ENCODE measurements at regions not wholly inside any gene's neighbourhood (a gene's known extent, or its start where the extent isn't known, plus 50 kb on each side); places are given as distances from the start of the nearest gene placed in this dataset.

DNA sequence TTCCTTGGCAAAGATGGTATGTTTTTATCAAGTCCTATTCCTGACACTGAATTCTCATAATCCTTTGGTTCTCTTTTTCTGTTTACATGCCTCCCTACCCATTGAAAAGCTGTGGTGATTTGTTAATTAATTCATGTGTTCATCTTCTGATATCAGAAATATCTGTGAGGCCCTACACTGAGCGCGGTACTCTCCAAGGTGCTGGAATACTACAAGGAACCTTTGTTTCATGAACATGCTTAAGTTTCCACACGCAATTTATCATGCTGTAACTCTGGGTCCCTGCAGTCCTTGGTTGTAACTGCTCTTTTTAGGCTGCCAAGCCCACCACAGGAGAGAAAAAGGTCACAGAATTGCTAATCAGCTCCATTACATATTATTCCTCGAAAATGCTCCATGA lies 331.8 kb downstream of the FAT3 start:
- H3K79me2 ChIP-seq (ENCODE audit: insufficient read depth, low read depth), result no peaks in the 10 kb centered on the region
- H3K27me3 ChIP-seq (ENCODE audit: insufficient read depth, low read depth), result no peaks in the 10 kb centered on the region
- H3K9ac ChIP-seq, result no peak overlapping the region
- no peak overlapping the region for H3K4me3 ChIP-seq (IDR thresholded peaks at IDR 0.05; ENCODE audit: insufficient read depth, low read depth, low read length)
- no peaks in the 10 kb centered on the region for H3K4me1 ChIP-seq (ENCODE audit: low read depth, poor library complexity, severe bottlenecking)
- no peak overlapping the region for H3K27ac ChIP-seq
- no peaks in the 10 kb centered on the region for H4K20me1 ChIP-seq (ENCODE audit: insufficient read depth)
- H3K4me2 ChIP-seq, result no peak overlapping the region
- no peak overlapping the region for H2AFZ ChIP-seq (ENCODE audit: low read depth)
- no peaks in the 10 kb centered on the region for H3K36me3 ChIP-seq (ENCODE audit: insufficient read depth)
- TF ChIP-seq, protein P1, sequence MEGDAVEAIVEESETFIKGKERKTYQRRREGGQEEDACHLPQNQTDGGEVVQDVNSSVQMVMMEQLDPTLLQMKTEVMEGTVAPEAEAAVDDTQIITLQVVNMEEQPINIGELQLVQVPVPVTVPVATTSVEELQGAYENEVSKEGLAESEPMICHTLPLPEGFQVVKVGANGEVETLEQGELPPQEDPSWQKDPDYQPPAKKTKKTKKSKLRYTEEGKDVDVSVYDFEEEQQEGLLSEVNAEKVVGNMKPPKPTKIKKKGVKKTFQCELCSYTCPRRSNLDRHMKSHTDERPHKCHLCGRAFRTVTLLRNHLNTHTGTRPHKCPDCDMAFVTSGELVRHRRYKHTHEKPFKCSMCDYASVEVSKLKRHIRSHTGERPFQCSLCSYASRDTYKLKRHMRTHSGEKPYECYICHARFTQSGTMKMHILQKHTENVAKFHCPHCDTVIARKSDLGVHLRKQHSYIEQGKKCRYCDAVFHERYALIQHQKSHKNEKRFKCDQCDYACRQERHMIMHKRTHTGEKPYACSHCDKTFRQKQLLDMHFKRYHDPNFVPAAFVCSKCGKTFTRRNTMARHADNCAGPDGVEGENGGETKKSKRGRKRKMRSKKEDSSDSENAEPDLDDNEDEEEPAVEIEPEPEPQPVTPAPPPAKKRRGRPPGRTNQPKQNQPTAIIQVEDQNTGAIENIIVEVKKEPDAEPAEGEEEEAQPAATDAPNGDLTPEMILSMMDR (conservative IDR thresholded peaks at IDR 0.05; ENCODE audit: low read depth, low read length), result no peak

DNA sequence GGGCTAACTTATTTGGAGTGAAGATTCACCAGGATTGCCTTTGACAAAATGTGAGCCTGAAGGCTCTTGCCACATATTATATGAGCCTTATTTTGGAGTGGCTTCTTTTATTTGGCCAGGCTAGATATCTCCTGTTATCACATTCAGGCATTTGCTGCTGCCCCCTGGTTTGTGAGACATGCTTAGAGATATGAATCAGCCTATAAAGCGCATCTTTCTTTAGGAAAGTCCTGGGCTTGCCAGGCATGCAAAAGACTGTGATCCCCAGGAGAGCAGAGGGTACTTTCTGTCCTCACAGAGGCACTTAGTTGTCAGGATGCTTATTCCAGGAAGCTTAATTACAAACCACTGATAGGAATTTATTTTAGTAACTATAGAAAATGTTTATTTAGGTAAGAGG lies 333.3 kb downstream of the FAT3 start:
- Histone ChIP-seq H3K9ac (no peak overlapping the region), H3K27me3 (ENCODE audit: insufficient read depth, low read depth) (no peaks in the 10 kb centered on the region), H4K20me1 (ENCODE audit: insufficient read depth) (no peaks in the 10 kb centered on the region), H3K27ac (no peak overlapping the region), H3K36me3 (ENCODE audit: insufficient read depth) (no peaks in the 10 kb centered on the region), H3K4me1 (ENCODE audit: low read depth, poor library complexity, severe bottlenecking) (no peaks in the 10 kb centered on the region), H3K79me2 (ENCODE audit: insufficient read depth, low read depth) (no peaks in the 10 kb centered on the region), H3K4me2 (no peak overlapping the region), H3K4me3 (IDR thresholded peaks at IDR 0.05; ENCODE audit: insufficient read depth, low read depth, low read length) (no peak overlapping the region), H2AFZ (ENCODE audit: low read depth) (no peak overlapping the region)
- TF ChIP-seq, protein P1 (conservative IDR thresholded peaks at IDR 0.05; ENCODE audit: low read depth, low read length), result no peak

DNA sequence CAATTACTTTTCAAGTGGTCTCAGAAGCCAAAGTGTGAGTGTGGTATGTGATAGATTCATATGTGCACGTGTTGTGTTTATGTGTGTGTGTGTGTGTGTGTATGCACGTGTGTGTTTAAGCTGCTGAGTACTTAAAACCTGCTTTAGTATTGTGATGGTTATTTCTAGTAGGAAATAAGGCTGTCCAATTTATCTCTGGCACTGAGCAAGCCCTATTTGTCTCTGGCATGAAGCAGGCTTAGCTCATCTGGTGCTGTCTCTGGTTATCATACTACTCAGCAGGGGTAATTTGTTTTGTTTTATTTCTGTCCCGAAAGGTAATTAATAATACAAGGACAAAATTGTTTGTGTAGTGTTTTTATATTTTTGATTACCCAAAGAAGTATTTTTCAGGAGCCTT lies 333.7 kb downstream of the FAT3 start:
- H3K9ac ChIP-seq, result no peak overlapping the region
- H3K4me1 ChIP-seq (ENCODE audit: low read depth, poor library complexity, severe bottlenecking), result no peaks in the 10 kb centered on the region
- H2AFZ ChIP-seq (ENCODE audit: low read depth), result no peak overlapping the region
- H3K4me3 ChIP-seq (IDR thresholded peaks at IDR 0.05; ENCODE audit: insufficient read depth, low read depth, low read length), result no peak overlapping the region
- H3K36me3 ChIP-seq (ENCODE audit: insufficient read depth), result no peaks in the 10 kb centered on the region
- no peaks in the 10 kb centered on the region for H3K27me3 ChIP-seq (ENCODE audit: insufficient read depth, low read depth)
- TF ChIP-seq, protein P1 (conservative IDR thresholded peaks at IDR 0.05; ENCODE audit: low read depth, low read length), result no peak
- H3K79me2 ChIP-seq (ENCODE audit: insufficient read depth, low read depth), result no peaks in the 10 kb centered on the region
- no peaks in the 10 kb centered on the region for H4K20me1 ChIP-seq (ENCODE audit: insufficient read depth)
- H3K27ac ChIP-seq, result no peak overlapping the region
- no peak overlapping the region for H3K4me2 ChIP-seq

DNA sequence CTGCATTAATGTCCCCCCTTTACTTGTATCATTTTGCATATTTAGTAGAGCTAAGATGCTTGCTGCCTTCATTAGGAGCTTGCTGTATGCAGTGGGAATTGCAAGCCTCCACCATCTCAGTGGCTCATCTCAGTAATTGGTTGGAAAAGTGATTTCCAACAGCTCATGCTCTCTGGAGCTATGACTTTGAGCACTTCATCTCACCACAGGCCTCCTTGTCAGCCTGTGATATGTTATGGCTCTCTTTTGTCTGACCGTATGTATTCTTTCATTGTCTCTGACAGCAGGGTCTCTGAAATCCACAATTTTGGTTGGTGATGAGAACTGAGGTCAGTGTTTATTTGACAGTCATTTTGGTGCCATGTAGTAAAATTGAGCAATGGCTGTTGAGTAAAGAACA lies 345.1 kb downstream of the FAT3 start:
- H3K4me2 ChIP-seq, result no peak overlapping the region
- no peak overlapping the region for H3K27ac ChIP-seq
- no peaks in the 10 kb centered on the region for H3K36me3 ChIP-seq (ENCODE audit: insufficient read depth)
- H3K9ac ChIP-seq, result no peak overlapping the region
- no peaks in the 10 kb centered on the region for H3K27me3 ChIP-seq (ENCODE audit: insufficient read depth, low read depth)
- H2AFZ ChIP-seq (ENCODE audit: low read depth), result no peak overlapping the region
- TF ChIP-seq, protein P1 (conservative IDR thresholded peaks at IDR 0.05; ENCODE audit: low read depth, low read length), result no peak
- H3K4me3 ChIP-seq (IDR thresholded peaks at IDR 0.05; ENCODE audit: insufficient read depth, low read depth, low read length), result no peak overlapping the region
- no peaks in the 10 kb centered on the region for H3K79me2 ChIP-seq (ENCODE audit: insufficient read depth, low read depth)
- H4K20me1 ChIP-seq (ENCODE audit: insufficient read depth), result no peaks in the 10 kb centered on the region
- no peaks in the 10 kb centered on the region for H3K4me1 ChIP-seq (ENCODE audit: low read depth, poor library complexity, severe bottlenecking)

DNA sequence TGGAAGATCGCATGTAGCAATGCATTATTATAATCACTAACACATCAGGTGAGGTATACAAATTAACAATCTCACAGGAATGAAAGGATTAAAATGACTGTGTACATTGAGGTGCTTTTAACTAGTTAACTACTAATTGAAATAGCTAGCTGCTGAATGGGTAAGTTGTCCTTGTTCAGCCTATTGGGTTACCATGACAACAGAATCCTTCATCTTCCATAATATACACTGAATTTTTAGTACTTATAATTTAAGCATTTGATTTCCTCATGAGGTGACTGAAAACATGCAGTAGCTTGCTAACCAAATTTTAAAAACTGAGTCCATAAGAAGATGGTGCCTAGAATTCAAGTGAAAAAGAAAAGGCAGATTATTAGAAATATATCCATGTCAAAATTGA lies 347.9 kb downstream of the FAT3 start:
- Histone ChIP-seq H3K4me1 (ENCODE audit: low read depth, poor library complexity, severe bottlenecking) (no peaks in the 10 kb centered on the region), H3K27me3 (ENCODE audit: insufficient read depth, low read depth) (no peaks in the 10 kb centered on the region), H3K79me2 (ENCODE audit: insufficient read depth, low read depth) (no peaks in the 10 kb centered on the region), H3K4me2 (no peak overlapping the region), H3K27ac (no peak overlapping the region), H2AFZ (ENCODE audit: low read depth) (no peak overlapping the region), H3K36me3 (ENCODE audit: insufficient read depth) (no peaks in the 10 kb centered on the region), H3K9ac (no peak overlapping the region), H3K4me3 (IDR thresholded peaks at IDR 0.05; ENCODE audit: insufficient read depth, low read depth, low read length) (no peak overlapping the region), H4K20me1 (ENCODE audit: insufficient read depth) (no peaks in the 10 kb centered on the region)
- TF ChIP-seq, protein P1 (conservative IDR thresholded peaks at IDR 0.05; ENCODE audit: low read depth, low read length), result no peak
